ENCODE measurements at regions not wholly inside any gene's neighbourhood (a gene's known extent, or its start where the extent isn't known, plus 50 kb on each side); places are given as distances from the start of the nearest gene placed in this dataset.

GRCh38 chr2:167336213-167336612, 447.9 kb downstream of the XIRP2 start:
- in situ Hi-C loops (cut with HindIII; ENCODE audit: low pct_ligation_motif_present, low sequenced_read_pairs): no loop called here
- no peak for TF ChIP-seq CTCF (IDR thresholded peaks at IDR 0.05; ENCODE audit: low read depth, low read length, missing control alignments)
- no peak for DNase-seq
- H3K4me3 ChIP-seq (ENCODE audit: low read depth, low read length): no peak overlapping the region
- no peaks in the 10 kb centered on the region for H3K36me3 ChIP-seq (replicated peaks)
- H3K27ac ChIP-seq: no peak overlapping the region
- no peaks in the 10 kb centered on the region for H3K27me3 ChIP-seq (replicated peaks)

GRCh38 chr2:167335541-167335992, 447.3 kb downstream of the XIRP2 start:
- no peak for TF ChIP-seq CTCF (IDR thresholded peaks at IDR 0.05; ENCODE audit: low read depth, low read length, missing control alignments)
- Histone ChIP-seq H3K36me3 (replicated peaks) (no peaks in the 10 kb centered on the region), H3K27me3 (replicated peaks) (no peaks in the 10 kb centered on the region), H3K27ac (no peak overlapping the region), H3K4me3 (ENCODE audit: low read depth, low read length) (no peak overlapping the region)
- in situ Hi-C loops (cut with HindIII; ENCODE audit: low pct_ligation_motif_present, low sequenced_read_pairs): no loop called here
- peak; percentile 68 for DNase-seq

- in situ Hi-C loops (cut with HindIII; ENCODE audit: low pct_ligation_motif_present, low sequenced_read_pairs): no loop called here
- TF ChIP-seq CTCF (IDR thresholded peaks at IDR 0.05; ENCODE audit: low read depth, low read length, missing control alignments): no peak
- H3K27ac ChIP-seq: no peak overlapping the region
These were observed 446.0 kb downstream of the XIRP2 start for GRCh38 chr2:167334146-167334742.

GRCh38 chr2:167333245-167333644, 445.0 kb downstream of the XIRP2 start:
- in situ Hi-C loops (cut with HindIII; ENCODE audit: low pct_ligation_motif_present, low sequenced_read_pairs): no loop called here
- Histone ChIP-seq H3K36me3 (replicated peaks) (no peaks in the 10 kb centered on the region), H3K27ac (no peak overlapping the region), H3K27me3 (replicated peaks) (no peaks in the 10 kb centered on the region), H3K4me3 (ENCODE audit: low read depth, low read length) (no peak overlapping the region)
- DNase-seq: no peak
- TF ChIP-seq CTCF (IDR thresholded peaks at IDR 0.05; ENCODE audit: low read depth, low read length, missing control alignments): peak; percentile 42

More at GRCh38 chr2:167334146-167334742, 446.0 kb downstream of the XIRP2 start:
- no peak for DNase-seq
- Histone ChIP-seq H3K4me3 (ENCODE audit: low read depth, low read length) (no peak overlapping the region), H3K27me3 (replicated peaks) (no peaks in the 10 kb centered on the region), H3K36me3 (replicated peaks) (no peaks in the 10 kb centered on the region)

- TF ChIP-seq CTCF (IDR thresholded peaks at IDR 0.05; ENCODE audit: low read depth, low read length, missing control alignments): no peak
- no peak for DNase-seq
- in situ Hi-C loops (cut with HindIII; ENCODE audit: low pct_ligation_motif_present, low sequenced_read_pairs): no loop called here
- Histone ChIP-seq H3K4me3 (ENCODE audit: low read depth, low read length) (no peak overlapping the region), H3K36me3 (replicated peaks) (no peaks in the 10 kb centered on the region), H3K27me3 (replicated peaks) (no peaks in the 10 kb centered on the region), H3K27ac (no peak overlapping the region)
These were observed 444.1 kb downstream of the XIRP2 start for GRCh38 chr2:167332358-167332757.
